Vagina (tissue), 2 donors: ENCODE measurements at regions not wholly inside any gene's neighbourhood (a gene's known extent, or its start where the extent isn't known, plus 50 kb on each side); places are given as distances from the start of the nearest gene placed in this dataset.
A peak's percentile ranks its signal among the peaks of the same experiment; 100 is the strongest.

Experiments used
- DNase-seq, 2 donors: peaks; one replicate each; pipeline ENCODE4 v3.0.0-alpha.2; 2017; ENCODE audit errors: extremely low spot score in 2 of 2
- H3K27ac ChIP-seq: fragments of 200-600 bp; sonication (generic); one replicate; pipeline ENCODE4 v1.5.1; 2019
- H3K27me3 ChIP-seq: fragments of 200-600 bp; sonication (generic); one replicate; pipeline ENCODE4 v1.5.1; 2019
- H3K36me3 ChIP-seq, 2 donors: fragments of 200-600 bp; sonication (generic); one replicate each; pipeline ENCODE4 v1.5.1; 2017 to 2019
- H3K4me1 ChIP-seq: fragments of 200-600 bp; sonication (generic); one replicate; pipeline ENCODE4 v1.5.1; 2019
- H3K4me3 ChIP-seq, 2 donors: fragments of 200-600 bp; sonication (generic); 1 replicate in 1 of 2; 2 replicates in 1 of 2; pipeline ENCODE4 v1.5.1; 2016 to 2019
- H3K9me3 ChIP-seq: fragments of 200-600 bp; sonication (generic); one replicate; pipeline ENCODE4 v1.5.1; 2019
- POLR2A ChIP-seq, 2 donors: fragments of 450-650 bp; IDR thresholded peaks; one replicate each; pipeline ENCODE4 v1.6.1; 2017; ENCODE audit warnings: antibody characterized with exemption in 2 of 2, mild to moderate bottlenecking in 2 of 2, moderate library complexity in 2 of 2
- POLR2AphosphoS5 ChIP-seq, 2 donors: sonication (generic); formaldehyde crosslinking; IDR thresholded peaks; one replicate each; pipeline ENCODE4 v1.9.0; 2017; ENCODE audit warnings: antibody characterized with exemption in 2 of 2, mild to moderate bottlenecking in 2 of 2, low read depth in 1 of 2; ENCODE audit not compliant: insufficient read depth in 1 of 2
- intact Hi-C: fragments of 100-400 bp; cut with DNase I; formaldehyde crosslinking; loops from one replicate; pipeline ENCODE4 v1.15.1; 2023
- TF ChIP-seq, protein P1 (sequence below), 3 experiments: fragments of 450-650 bp in 2 of 3; fragments of 200-600 bp in 1 of 3; sonication (generic) in 1 of 3; IDR thresholded peaks; one replicate each; pipeline ENCODE4 v1.5.1; 2017 to 2019; ENCODE audit warnings: antibody characterized with exemption in 3 of 3, mild to moderate bottlenecking in 2 of 3, moderate library complexity in 2 of 3

DNA sequence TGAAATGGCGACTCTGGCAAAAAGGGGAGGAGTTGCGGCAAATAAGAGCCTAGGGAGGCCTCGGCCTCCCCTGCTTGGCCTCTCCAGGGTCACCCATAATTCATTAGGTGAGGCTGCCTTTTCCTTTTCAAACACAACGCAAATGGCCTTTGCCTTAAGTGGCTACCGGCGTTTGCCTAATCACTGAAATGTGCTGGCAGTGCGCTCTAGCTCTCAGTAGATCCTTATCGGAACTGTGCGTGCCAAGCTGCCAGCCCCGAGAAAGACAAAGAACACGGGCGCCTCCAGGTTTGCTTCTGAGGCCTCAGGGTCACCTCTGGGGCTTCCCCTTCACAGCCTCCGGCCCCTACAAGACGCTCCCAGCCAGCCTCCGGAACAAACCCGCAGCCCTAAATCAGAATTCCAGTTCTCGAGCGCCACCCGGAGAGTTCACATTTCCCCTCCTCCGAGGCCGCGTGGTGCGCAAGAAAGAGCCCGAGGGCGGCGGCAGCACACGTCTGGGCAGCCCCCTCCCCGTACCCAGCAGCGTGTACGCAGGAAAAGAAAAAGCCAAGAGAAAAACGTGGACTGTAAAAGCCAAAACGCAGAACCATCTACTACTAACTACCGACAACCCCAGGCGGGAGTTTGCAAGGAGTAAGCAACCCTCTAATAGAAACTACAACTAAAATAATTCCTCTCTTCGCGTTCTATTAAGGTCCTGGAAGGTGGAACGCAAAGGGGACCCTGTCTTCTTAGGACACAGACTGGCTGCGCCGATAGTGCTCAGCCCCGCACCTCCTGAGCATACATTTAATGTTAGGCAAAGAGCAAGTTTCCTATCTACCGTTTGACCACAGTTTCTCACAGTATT is 76.5 kb upstream of the BCOR start:
- Histone ChIP-seq H3K27me3 (no peaks in the 10 kb centered on the region), H3K27ac (peak overlapping the region; percentile 80), H3K4me1 (peaks cover 36% of the 10 kb centered on the region), H3K4me3 (peak overlapping the region; percentile 54 to 59), H3K36me3 (no peaks in the 10 kb centered on the region), H3K9me3 (no peaks in the 10 kb centered on the region)
- TF ChIP-seq POLR2AphosphoS5 (IDR thresholded peaks at IDR 0.05; ENCODE audit: insufficient read depth in 1 of 2, low read depth in 1 of 2), result peak in 1 of 2 donors; percentile 23
- TF ChIP-seq, protein P1, sequence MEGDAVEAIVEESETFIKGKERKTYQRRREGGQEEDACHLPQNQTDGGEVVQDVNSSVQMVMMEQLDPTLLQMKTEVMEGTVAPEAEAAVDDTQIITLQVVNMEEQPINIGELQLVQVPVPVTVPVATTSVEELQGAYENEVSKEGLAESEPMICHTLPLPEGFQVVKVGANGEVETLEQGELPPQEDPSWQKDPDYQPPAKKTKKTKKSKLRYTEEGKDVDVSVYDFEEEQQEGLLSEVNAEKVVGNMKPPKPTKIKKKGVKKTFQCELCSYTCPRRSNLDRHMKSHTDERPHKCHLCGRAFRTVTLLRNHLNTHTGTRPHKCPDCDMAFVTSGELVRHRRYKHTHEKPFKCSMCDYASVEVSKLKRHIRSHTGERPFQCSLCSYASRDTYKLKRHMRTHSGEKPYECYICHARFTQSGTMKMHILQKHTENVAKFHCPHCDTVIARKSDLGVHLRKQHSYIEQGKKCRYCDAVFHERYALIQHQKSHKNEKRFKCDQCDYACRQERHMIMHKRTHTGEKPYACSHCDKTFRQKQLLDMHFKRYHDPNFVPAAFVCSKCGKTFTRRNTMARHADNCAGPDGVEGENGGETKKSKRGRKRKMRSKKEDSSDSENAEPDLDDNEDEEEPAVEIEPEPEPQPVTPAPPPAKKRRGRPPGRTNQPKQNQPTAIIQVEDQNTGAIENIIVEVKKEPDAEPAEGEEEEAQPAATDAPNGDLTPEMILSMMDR (IDR thresholded peaks at IDR 0.05), result peak in 1 of 3 experiments; percentile 29
- TF ChIP-seq POLR2A (IDR thresholded peaks at IDR 0.05), result no peak
- intact Hi-C loops, result loop anchor here (5.0 kb wide), 2 partner anchors 67 to 87 kb away; no protein-coding TSS in a partner anchor
- peak in 1 of 2 donors; percentile 43 for DNase-seq

DNA sequence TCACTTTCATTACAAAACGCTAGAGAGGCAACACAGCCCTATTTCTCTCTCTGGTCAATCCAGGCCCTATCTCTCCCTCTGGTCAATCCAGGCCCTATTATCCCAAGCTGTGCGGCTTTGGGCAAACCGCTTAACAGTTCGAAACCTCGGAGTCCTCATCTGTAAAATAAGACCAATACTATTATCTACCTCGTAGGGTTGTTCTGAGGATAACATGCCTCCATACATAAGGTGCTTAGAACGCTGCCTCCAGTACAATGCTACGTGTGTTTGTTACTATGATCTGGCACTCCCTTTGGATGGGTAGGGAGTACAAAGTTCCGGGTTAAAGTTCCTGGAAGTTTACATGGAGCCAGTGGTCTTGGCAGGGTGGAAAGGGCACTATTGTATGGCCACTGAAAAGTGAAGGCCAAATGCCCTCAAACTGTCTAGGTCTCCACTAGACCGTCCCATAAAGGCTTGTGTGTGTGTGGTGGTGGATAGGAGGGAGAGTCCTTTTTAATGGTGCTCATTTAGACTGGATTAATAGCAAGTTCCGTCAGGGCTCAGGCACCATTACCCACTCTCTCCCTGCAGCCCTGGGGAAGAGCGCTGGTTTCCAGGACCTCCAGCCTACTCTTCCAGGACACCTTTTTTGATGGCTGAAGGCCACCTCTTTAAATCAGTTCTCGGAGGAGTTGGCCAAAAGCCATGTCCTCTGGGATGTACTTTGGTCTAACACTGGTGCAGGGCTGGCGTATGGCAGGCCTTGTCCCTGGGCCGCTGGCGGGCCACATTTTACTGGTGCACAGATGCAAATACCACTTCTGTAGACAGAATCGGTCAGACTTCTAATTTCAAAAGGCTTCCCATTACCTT is 75.6 kb upstream of the BCOR start:
- Histone ChIP-seq H3K27ac (peak overlapping the region; percentile 80), H3K36me3 (no peaks in the 10 kb centered on the region), H3K27me3 (no peaks in the 10 kb centered on the region), H3K4me3 (peak overlapping the region in 1 of 2 donors; percentile 1), H3K4me1 (peaks cover 45% of the 10 kb centered on the region), H3K9me3 (no peaks in the 10 kb centered on the region)
- no peak for TF ChIP-seq POLR2AphosphoS5 (IDR thresholded peaks at IDR 0.05; ENCODE audit: insufficient read depth in 1 of 2, low read depth in 1 of 2)
- TF ChIP-seq, protein P1 (IDR thresholded peaks at IDR 0.05), result no peak
- no peak for TF ChIP-seq POLR2A (IDR thresholded peaks at IDR 0.05)
- DNase-seq, result no peak
- intact Hi-C loops, result loop anchor here (5.0 kb wide), 2 partner anchors 66 to 86 kb away; no protein-coding TSS in a partner anchor

DNA sequence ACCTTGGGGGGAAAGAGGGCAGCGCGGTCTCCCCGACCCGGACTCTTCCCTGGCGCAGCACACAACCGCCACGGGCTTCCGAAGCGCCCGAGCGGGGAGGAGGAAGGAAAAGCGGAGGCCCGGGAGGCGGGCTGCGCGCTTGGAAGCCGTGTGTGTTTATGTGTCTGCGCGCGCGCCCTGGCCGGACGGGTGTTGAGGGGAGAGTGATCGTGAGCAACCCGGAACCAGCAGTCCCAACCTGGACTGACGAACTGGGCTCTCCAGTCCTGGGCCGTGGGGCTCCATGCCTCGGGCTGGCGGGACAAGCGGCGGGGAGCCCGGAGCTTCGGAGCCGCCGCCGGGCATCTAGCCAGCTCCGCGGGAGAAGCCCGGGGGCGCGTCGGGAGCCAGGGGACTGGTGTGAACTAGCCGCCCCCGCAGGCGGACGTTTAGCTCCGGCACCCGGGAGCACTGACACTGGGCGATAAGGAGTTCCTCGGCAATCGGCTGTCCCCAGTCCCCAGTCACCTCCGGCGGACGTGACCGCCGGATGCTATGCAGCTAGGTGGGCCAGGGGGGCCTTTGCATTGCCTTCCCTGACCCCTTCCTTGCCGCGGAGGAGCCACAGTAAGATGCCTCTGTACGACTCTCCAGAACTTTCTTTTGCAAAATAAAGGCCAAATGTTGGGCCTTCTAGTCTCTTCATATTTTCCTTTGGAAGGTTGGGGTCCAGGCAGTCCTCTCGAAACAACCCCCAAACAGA is 74.8 kb upstream of the BCOR start:
- intact Hi-C loops, result loop anchor here (5.0 kb wide), 2 partner anchors 65 to 85 kb away; no protein-coding TSS in a partner anchor
- no peaks in the 10 kb centered on the region for H3K36me3 ChIP-seq
- peak overlapping the region; percentile 41 to 46 for H3K4me3 ChIP-seq
- peaks cover 52% of the 10 kb centered on the region for H3K4me1 ChIP-seq
- no peaks in the 10 kb centered on the region for H3K9me3 ChIP-seq
- H3K27ac ChIP-seq, result peak overlapping the region; percentile 80
- peak in 1 of 2 donors; percentile 94 for DNase-seq
- peak in 1 of 2 donors; percentile 48 for TF ChIP-seq POLR2AphosphoS5 (IDR thresholded peaks at IDR 0.05; ENCODE audit: insufficient read depth in 1 of 2, low read depth in 1 of 2)
- TF ChIP-seq, protein P1 (IDR thresholded peaks at IDR 0.05), result no peak
- H3K27me3 ChIP-seq, result no peaks in the 10 kb centered on the region

DNA sequence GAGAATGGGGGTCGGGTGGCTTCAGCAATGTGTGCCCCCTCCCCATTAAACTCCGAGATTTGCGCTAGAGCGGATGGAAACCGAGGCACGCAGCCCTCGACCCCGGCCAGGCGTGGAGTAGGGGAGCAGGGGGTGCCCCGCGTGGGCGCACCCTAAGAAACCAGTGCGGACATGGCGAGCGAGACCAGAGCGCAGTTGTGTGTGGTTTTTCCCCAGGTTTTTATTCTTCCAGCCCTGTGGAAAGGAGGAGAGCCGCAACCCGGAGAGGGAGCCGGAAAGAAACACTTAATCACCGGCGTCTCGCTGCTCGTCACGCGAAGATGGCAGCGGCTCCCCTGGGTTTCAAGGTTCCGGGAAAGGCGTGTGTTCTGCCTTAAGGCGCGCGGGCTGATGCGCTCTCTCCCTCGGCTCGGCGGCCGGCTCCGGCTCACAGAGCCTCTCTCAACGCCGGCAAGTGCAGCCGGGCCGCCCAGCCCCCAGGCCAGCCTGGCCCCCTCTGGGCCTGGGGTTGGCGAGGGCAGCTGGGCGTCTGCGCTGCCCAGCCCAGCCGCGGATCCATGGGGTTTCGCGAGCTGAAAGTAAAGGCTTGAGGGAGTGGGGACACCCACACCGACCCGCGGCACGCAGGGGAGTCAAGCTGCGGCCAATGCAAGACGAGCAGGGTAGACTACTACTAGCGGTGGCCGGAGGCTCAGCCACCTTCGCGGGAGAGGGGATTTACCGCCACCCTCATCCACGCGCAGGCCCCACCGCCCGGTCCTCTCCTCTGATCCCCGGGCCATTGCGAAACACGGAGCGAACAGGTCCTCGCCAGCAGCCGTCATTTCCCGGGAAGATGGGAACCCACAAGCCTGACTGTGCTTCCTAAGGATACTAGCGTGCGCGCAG is 74.0 kb upstream of the BCOR start:
- H3K4me3 ChIP-seq, result peak overlapping the region; percentile 41 to 46
- no peak for TF ChIP-seq POLR2A (IDR thresholded peaks at IDR 0.05)
- TF ChIP-seq POLR2AphosphoS5 (IDR thresholded peaks at IDR 0.05; ENCODE audit: insufficient read depth in 1 of 2, low read depth in 1 of 2), result peak in 1 of 2 donors; percentile 67
- H3K4me1 ChIP-seq, result peaks cover 59% of the 10 kb centered on the region
- no peaks in the 10 kb centered on the region for H3K36me3 ChIP-seq
- intact Hi-C loops, result loop anchor here (5.0 kb wide), 2 partner anchors 64 to 84 kb away; no protein-coding TSS in a partner anchor
- no peak for DNase-seq
- no peaks in the 10 kb centered on the region for H3K9me3 ChIP-seq
- H3K27me3 ChIP-seq, result no peaks in the 10 kb centered on the region
- peak overlapping the region; percentile 80 for H3K27ac ChIP-seq
